Neural progenitor cell (in vitro differentiated cells): ENCODE measurements at regions not wholly inside any gene's neighbourhood (a gene's known extent, or its start where the extent isn't known, plus 50 kb on each side); places are given as distances from the start of the nearest gene placed in this dataset.

Experiments used
- EZH2phosphoT487 ChIP-seq: fragments of 200-600 bp; sonication (generic); IDR thresholded peaks from 2 replicates; pipeline ENCODE4 v1.6.1; 2017; ENCODE audit warnings: antibody characterized with exemption
- TF ChIP-seq, protein P1 (sequence below): fragments of 200-600 bp; sonication (generic); IDR thresholded peaks from 2 replicates; pipeline ENCODE4 v1.5.1; 2017; ENCODE audit warnings: antibody characterized with exemption, mild to moderate bottlenecking

DNA sequence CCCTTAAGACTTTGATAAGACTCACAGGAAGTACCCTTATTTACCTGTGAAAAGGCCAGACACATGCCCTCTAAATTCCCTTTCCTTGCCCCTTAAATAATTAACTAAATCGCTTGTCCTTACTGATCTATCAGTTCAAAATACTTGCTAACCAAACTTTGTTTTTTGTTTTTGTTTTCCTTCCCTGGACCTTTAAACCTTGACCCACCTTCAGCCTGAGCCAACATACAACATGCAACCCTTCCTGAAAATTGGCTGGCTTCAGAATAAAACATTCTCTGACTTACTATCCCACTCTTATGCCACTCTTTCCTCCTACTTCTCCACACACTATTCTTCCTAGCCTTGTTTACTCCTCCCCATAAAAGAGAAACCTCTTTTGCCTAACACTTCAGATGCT, 448.1 kb upstream of the TRAM1L1 start:
- TF ChIP-seq, protein P1, sequence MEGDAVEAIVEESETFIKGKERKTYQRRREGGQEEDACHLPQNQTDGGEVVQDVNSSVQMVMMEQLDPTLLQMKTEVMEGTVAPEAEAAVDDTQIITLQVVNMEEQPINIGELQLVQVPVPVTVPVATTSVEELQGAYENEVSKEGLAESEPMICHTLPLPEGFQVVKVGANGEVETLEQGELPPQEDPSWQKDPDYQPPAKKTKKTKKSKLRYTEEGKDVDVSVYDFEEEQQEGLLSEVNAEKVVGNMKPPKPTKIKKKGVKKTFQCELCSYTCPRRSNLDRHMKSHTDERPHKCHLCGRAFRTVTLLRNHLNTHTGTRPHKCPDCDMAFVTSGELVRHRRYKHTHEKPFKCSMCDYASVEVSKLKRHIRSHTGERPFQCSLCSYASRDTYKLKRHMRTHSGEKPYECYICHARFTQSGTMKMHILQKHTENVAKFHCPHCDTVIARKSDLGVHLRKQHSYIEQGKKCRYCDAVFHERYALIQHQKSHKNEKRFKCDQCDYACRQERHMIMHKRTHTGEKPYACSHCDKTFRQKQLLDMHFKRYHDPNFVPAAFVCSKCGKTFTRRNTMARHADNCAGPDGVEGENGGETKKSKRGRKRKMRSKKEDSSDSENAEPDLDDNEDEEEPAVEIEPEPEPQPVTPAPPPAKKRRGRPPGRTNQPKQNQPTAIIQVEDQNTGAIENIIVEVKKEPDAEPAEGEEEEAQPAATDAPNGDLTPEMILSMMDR: no peak
- TF ChIP-seq EZH2phosphoT487: no peak
